GM20431 (cell line): ENCODE measurements at regions not wholly inside any gene's neighbourhood (a gene's known extent, or its start where the extent isn't known, plus 50 kb on each side); places are given as distances from the start of the nearest gene placed in this dataset.

Experiments used
- in situ Hi-C: fragments of 300-500 bp; cut with MseI, MboI; formaldehyde crosslinking; loops from one replicate; pipeline ENCODE4 v1.15.0; 2020; ENCODE audit warnings: low sequenced_read_pairs; ENCODE audit not compliant: unreplicated experiment

DNA sequence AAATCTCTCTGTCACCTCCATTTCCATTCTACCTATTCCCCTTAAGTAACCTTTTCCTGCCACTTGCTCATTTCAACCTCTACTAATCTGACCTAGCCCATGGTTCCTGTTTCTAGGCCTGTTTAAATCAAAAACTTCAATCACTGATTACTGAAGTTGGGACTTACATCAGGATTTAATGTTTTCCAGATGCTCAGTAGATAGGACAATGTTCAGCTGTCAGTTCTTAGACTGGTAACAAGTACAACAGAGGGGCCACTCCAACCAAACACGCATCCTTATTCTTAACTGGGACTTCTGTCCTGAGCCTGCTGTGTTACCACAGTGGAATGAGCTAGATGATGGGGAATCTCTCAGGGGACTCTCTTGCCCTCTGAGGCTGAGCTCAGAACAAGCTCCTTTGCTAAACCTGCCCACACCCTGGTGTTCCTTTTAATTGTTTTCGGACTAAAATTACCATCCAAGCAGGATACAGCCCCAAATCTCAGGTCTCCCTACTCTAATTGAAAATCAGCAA, 974.6 kb downstream of the TTLL7 start:
- in situ Hi-C loops = no loop called here

DNA sequence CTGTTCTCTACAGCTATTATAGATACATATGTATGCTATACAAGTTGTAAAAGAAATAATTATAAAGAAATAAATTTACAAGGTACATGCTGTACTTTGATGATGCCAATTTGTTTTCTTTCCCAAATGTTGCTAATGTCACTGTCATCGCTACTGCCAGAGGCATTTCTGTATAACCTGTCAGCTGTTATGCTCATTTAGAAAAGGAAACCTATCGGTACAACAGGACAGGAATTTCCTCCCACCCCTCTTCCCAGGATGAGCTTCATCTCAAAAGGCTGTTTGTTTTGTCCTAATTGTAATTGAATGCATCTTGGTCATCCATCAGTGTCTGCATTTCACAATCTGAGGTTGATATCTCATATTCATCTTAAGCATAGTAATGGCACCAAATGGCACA, 975.7 kb downstream of the TTLL7 start:
- in situ Hi-C loops = no loop called here

DNA sequence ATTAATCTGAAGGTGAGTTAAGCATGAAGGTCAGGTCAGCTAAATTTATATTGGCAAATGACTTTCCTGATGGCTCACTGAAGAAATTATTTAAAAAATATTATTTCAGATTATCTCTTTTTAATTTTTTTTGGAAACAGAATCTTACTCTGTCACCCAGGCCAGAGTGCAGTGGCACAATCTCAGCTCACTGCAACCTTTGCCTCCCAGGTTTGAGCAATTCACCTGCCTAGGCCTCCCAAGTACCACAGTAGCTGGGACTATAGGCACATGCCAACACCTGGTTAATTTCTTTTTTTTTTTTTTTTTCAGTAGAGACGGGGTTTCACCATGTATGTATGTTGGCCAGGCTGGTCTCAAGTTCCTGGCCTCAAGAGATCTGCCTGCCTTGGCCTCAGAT, 976.7 kb downstream of the TTLL7 start:
- in situ Hi-C loops = no loop called here

DNA sequence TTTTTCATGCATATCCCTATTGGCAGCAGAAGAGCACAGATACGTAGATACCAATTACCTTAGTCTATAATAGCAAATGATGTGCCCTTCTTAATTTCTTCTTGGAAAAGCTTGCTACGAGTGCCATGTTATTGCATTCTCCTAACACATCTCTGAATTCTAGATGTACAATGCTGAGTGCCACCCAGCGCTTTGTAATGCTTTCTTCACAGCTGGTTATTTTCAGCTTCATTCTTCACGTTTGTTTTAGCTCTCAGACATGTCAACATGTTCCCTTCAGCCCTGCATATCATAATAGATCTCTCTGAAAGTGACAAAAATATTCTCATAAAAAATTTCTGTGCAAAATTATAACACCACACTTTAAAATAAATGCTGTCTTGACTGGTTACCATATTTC, 981.2 kb downstream of the TTLL7 start:
- in situ Hi-C loops = no loop called here

DNA sequence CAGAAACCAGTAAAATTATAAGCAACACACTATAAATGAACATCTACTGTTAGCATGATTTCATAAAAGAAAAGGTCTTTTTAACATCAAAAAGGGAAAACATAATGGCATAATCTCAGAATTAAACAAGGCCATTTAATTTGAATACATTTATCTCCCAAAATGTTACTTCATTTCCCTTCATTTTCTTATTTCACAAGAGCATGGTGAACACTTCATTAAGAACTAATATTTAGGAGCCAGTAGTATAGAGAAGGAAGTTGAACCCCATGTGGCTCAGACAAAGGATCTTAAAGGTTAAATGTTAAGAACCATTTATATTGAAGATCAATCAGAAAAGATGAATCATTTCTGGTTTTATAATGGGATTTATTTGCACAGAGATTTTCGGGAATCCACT, 981.7 kb downstream of the TTLL7 start:
- in situ Hi-C loops = no loop called here

DNA sequence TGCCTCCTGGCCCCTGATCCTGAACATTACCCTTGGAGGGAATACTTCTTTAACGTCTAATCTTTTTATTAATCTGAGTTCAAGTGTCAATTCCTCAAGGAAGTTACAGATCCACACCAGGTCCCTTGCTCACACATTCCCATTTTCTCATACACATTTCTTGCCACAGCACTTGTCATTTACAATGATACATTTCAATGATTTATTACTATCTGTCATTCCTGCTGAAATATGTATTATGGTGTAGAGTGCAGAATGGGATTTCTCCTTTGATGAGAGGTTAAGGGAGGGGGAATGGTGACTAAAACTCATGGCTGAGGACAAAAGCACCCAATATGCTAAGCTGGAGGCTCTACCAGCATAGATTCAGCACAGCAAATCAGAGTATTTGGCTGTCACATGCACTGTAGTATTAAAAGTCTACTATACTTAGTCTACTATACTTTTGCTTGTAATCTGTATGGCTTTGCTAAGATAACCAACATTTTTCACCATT, 982.5 kb downstream of the TTLL7 start:
- in situ Hi-C loops = no loop called here

DNA sequence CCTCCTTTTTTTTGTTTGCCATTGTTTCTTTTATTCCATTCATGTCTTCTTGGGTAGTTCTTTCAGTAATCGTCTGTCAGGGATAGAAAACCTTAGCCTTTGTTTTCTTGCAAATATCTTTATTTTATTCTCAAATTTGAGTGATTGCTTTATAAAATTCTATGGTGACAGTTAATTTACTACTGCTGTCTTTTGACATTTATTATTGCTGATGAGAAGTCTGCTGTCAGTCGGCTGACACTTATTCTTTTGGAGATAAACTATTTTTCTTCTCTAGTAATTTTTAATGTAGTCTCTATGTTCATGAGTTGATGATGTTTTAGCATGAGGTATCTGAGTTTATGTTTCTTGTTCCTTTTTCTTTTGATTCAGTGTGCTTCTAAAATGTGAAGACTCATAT, 983.8 kb downstream of the TTLL7 start:
- in situ Hi-C loops = no loop called here

DNA sequence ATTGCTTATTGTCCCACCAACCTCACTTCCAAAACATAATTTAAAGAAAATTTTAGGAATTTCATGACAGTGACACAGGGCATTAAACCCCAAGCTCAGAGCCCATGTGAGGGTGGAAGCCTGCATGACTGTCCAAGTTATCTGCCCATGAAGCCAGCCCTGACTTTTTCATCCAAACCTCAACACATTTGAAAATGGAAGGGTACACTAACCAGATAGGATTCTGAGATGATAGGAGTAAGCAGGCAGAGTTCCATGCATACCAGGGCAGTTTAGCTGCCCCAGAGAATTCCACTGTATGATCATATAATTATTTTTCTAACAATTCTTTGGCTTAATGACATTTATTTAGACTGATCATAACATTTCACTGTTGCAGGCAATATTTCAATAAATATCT, 986.0 kb downstream of the TTLL7 start:
- in situ Hi-C loops = no loop called here

DNA sequence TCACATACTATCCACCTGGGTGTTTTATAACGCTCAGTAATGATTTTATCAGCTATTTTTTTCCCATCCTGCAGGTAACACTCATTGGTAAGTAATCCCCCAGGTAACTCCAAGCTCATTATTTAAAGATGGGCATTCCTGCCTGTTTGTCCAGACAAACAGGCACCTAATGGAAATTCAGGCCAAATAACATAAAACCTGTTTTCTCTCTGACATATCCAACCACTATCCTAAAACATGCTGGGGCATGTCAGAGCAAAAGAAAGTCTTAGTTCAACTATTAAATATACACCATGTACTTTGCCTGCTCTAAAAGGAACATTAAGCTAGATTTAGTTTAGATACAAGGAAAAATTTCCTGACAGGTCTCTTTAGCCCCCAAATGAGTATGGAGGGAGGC, 987.7 kb downstream of the TTLL7 start:
- in situ Hi-C loops = no loop called here

DNA sequence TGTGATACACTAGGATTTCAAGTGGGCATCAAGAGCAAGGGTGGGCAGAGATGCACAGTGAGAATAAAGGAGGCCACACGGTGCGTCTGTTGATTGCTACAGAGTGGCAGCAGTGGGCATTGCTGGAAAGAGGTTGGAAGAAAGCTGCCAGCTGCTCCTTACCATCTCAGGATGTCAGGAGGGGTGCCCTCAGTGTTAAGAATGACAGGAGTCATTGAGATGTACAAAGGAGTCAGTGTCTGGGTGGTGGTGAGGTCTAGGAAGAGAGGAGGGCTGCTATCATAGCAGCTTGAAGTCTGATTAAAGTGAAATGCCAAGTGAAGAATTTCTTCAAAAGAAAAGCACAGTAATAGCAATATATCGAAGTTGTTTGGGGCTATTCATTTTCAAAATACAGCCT, 992.7 kb downstream of the TTLL7 start:
- in situ Hi-C loops = no loop called here

DNA sequence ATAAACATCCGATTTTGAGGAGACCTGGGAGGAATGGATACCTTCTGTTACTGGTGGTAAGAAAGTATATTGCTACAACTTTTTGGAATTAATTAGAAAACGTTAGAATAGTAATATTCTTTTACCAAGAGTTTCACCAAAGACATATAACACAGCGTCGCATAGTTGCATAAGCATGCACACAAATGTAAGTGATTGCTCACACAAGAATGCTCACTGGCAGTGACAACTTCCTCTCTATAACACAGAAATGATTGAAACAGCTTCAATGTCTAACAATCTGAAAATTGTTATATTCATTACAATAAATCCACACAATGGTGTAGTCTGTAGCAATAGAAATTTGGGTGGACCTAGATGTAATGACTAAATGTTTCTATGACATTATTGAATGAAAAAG, 998.6 kb downstream of the TTLL7 start:
- in situ Hi-C loops = no loop called here

DNA sequence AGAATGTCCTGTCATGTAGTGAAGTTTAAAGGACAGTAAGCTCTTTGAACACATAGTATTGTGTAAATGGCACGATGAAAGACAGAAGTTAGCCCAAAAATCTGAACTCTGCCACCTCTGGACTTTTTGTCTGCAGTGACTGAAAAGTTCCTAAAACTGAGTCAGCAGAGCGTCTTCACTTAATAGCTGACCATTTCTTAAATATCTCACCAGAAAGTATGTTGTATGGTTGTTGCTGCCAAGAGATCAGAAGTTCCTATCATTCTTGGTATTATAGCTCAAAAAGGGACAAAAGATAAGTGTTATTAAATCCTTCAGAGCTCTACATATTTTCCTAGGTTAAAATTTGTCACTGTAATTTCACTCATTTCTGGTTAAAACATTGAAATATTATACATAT, 1003.0 kb downstream of the TTLL7 start:
- in situ Hi-C loops = no loop called here

DNA sequence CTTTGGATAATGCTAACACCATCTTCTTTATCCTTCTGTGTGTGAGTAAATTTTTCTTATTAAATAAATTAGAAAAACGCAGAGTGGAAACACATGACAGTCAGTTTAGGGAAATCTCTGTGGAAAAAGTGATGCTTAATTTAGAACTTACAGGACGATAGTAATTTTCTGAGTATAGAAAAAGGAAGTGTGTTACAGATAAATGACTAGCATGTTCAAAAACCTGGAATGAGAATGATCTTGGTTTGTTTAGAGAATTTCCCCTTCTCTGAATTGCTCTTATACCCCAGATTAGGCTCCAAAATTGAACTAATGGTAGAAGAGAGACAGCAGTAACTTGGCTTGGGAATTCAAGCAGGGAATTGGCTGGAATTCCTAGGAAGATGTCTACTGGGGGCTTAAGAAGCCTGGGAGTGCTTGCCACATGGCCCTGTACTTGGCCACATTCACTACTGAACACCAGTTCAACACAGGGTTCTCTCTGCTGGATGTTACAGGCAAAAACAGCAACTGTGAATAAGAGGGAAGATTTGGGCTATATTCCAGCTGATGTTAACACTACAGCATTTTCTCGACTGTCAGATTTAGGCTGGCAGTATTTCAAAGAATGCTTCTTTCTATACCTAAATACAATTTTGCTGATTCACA, 1004.2 kb downstream of the TTLL7 start:
- in situ Hi-C loops = no loop called here

DNA sequence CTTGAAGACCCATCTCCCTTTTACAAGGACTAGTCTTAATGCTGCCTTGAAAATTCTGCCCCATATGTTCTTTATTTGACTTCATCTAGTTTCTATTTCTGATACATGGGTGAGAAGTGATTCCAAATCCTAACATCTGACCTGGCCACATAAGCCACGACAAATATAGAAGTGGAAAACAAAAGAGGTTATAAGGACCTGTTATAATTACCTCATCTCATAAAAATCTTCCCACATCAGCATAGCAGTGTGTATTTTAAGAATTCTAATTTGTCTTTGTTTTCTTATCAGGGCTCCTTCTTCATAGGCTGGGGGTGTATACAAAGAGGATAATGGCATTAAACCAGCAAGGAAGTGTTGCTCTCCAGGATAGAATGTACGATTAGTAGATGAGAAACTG, 1007.4 kb downstream of the TTLL7 start:
- in situ Hi-C loops = no loop called here

DNA sequence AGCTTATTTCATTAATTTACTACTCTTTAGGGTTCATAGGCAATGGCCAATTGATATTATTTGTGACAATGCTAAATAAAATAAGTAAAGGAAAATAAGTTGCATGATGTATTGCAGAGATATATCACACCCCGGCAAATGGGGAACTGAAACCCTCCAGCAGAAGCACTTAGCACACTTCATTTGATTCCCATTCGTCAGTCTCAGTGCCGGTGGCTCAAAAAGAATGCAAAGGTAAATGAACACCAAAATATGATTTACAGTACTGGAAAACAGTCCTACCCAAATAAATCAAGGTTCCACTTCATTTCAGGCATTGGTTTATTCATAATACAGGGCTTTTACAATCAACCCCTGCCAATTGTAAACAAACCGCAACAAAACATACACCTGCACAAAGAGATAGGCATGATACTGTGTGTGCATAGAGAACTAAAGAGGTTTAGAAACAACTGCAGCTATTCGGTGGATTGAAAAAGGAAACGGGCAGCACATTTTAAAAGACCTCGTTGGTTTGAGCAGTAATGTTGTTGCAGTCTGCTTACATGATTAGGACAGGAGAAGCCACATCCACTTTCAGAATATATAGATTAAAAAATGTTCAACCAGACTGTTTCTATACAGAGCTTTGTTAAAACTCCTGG, 1019.2 kb downstream of the TTLL7 start:
- in situ Hi-C loops = no loop called here

DNA sequence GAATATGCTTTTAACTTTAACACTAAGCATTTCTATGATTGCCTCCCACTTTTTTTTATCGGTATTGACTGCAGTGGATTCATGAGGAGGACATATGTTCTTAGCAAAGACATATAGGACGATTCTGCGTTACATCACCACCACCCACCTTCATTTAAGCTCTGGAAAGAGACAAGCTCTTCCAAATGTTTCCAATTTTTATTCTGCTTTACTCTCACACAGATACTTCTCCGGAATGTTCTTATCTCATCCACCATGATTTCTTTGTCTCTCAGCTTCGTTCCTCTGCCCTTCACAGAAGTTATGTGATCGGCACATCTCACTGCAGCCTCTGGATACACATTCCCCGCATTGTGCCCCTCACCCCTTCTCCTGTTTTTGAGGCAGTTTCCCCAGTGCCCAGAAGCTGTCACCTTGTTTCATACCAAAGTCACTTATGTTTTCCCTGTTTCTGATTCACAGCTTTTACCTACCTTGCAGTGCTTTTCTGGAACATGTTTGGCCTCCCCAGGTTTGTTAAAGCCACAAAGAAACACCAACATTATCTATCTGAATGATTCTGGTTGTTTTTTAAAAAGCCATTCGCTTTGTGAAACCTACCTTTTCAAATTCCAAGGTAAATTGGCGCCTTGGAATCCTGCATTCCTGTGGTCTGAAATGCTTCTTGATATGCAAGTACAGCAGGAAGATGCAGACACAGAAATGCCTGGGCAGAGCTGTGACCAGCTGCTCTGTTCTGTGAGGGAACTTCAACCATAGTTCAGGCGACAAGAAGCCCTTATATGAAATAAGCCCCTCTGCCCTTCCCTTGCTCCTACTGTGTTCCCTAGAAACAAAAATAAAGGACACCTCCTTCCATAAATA, 1020.2 kb downstream of the TTLL7 start:
- in situ Hi-C loops = no loop called here

DNA sequence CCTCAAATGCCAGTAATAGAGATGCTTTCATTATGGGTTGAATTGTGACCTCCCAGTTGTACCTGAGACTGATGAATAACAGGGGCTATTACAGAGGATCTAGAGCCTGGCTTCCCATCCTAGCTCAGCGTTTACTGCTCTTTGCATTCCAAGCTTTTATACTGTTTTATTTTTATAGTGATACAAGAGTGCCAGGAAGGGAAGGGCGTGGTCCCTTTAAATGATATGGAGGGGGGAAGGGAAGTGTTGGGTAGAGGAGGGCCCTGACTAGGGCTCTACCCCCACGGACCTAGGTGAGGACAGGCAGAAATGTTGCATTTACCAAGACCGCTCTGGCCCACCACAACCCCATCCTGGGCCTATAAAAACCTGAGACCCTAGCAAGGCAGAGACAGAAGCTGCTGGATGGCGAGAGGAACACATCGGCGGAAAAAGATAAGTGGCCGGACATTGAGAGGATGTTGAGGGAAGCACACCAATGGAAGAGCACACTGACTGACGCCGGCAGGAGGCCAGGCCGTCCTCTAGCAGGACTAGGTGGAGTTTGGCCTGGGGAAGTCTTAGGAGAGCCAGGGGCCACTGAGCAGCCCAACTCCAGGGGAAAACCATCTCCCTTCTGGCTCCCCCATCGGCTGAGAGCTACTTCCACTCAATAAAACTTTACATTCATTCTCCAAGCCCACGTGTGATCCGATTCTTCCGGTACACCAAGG, 1025.9 kb downstream of the TTLL7 start:
- in situ Hi-C loops = no loop called here

DNA sequence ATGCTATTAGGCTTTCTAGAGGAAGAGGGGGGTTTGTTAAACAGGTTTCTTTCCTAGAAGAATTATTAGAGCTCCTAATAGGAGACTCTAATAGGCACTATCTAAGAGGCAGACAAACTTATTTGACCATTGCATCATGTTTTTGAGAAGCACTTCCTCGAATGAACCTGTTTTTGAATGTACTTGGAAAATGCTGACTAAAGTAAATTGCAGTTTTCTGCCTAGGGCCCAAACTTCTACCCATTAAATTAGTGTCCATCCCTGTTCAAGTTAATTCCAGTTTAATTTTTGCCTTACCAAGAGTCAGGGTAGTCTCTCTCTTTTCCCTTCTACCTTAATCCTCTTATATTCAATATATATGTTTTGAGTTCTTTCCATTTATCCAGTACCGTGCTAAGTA, 1029.6 kb downstream of the TTLL7 start:
- in situ Hi-C loops = no loop called here

DNA sequence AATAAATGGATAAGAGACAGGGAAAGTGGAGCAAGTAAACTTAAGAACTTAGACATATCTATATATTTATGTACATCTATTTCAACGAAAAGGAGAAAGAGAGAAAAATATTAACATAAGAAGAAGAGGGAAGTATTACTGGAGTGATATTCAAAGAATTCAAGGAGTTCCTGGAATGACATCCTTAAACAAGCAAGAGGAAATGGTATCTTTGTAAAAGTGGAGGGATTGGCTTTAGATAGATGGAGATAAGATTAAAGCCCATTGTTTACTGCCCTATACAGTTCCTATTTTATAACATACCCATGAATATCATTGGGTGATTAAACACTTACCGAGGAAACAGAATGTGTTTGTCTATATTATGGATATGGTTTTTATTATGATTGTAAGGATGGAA, 1036.3 kb downstream of the TTLL7 start:
- in situ Hi-C loops = no loop called here

DNA sequence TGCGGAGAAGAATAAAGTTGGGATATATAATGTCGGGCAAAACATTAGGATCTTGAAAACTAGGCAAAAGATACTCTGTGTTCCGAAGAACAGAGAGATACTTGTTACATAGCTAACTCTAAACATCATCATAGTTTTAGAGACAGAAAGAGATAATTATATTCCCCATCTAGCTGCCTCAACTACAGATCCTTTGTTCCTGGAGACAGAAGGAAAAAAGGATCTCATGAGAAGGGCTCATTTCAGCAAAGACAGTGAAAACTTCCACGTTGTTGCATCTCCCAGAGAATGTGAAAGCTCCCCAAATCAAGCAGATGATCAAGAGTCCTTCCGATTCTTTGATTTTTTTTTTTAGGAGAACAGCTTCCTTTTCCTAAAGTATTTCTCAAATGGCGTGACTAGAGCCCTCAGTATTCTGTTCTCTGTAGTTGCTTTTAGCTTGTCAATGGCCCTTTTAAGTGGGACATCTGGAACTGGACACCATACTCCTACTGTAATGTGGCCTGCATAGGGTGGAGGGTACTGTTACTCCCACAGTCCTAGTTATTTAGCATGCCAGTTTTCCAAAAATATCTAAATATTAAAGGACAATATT, 1048.2 kb downstream of the TTLL7 start:
- in situ Hi-C loops = no loop called here
